MG63 (cell line): ENCODE measurements at regions not wholly inside any gene's neighbourhood (a gene's known extent, or its start where the extent isn't known, plus 50 kb on each side); places are given as distances from the start of the nearest gene placed in this dataset.

Experiments used
- DNase-seq: peaks from one replicate; pipeline ENCODE4 v3.0.0-alpha.2; 2020
- H3K27me3 ChIP-seq: fragments of 250-450 bp; sonication (Bioruptor Pico); 2 replicates; pipeline ENCODE4 v1.5.1; 2020; ENCODE audit warnings: mild to moderate bottlenecking, moderate library complexity
- H3K36me3 ChIP-seq: fragments of 250-450 bp; sonication (Bioruptor Pico); 2 replicates; pipeline ENCODE4 v1.5.1; 2020; ENCODE audit warnings: mild to moderate bottlenecking, moderate library complexity
- H3K4me3 ChIP-seq: fragments of 250-450 bp; sonication (Bioruptor Pico); 2 replicates; pipeline ENCODE4 v1.5.1; 2020; ENCODE audit warnings: mild to moderate bottlenecking, moderate library complexity
- H3K9me3 ChIP-seq: fragments of 250-450 bp; sonication (Bioruptor Pico); 2 replicates; pipeline ENCODE4 v1.5.1; 2020; ENCODE audit warnings: mild to moderate bottlenecking, moderate library complexity

GRCh38 chr5:173777149-173777548, 111.0 kb upstream of the CPEB4 start:
- no peak for DNase-seq
- no peaks in the 10 kb centered on the region for H3K27me3 ChIP-seq
- no peaks in the 10 kb centered on the region for H3K36me3 ChIP-seq
- H3K9me3 ChIP-seq, result no peaks in the 10 kb centered on the region
- H3K4me3 ChIP-seq, result no peak overlapping the region

- no peak for DNase-seq
- no peaks in the 10 kb centered on the region for H3K9me3 ChIP-seq
- H3K27me3 ChIP-seq, result no peaks in the 10 kb centered on the region
- no peaks in the 10 kb centered on the region for H3K36me3 ChIP-seq
- H3K4me3 ChIP-seq, result no peak overlapping the region
Measured at GRCh38 chr5:173777674-173778073, 110.5 kb upstream of the CPEB4 start.

GRCh38 chr5:173778152-173778782, 109.9 kb upstream of the CPEB4 start:
- H3K4me3 ChIP-seq, result no peak overlapping the region
- no peaks in the 10 kb centered on the region for H3K9me3 ChIP-seq
- H3K27me3 ChIP-seq, result no peaks in the 10 kb centered on the region
- no peak for DNase-seq
- no peaks in the 10 kb centered on the region for H3K36me3 ChIP-seq

- no peak for DNase-seq
- Histone ChIP-seq H3K4me3 (no peak overlapping the region), H3K27me3 (no peaks in the 10 kb centered on the region), H3K36me3 (no peaks in the 10 kb centered on the region), H3K9me3 (no peaks in the 10 kb centered on the region)
Measured at GRCh38 chr5:173778784-173779304, 109.3 kb upstream of the CPEB4 start.

- no peak for DNase-seq
- no peaks in the 10 kb centered on the region for H3K36me3 ChIP-seq
- H3K27me3 ChIP-seq, result no peaks in the 10 kb centered on the region
- no peaks in the 10 kb centered on the region for H3K9me3 ChIP-seq
- H3K4me3 ChIP-seq, result no peak overlapping the region
Measured at GRCh38 chr5:173780235-173781234, 107.6 kb upstream of the CPEB4 start.

- 0 out of 2 replicates have a peak overlapping the region, but pooled peaks have one; percentile 7 for H3K4me3 ChIP-seq
- no peaks in the 10 kb centered on the region for H3K9me3 ChIP-seq
- H3K36me3 ChIP-seq, result no peaks in the 10 kb centered on the region
- H3K27me3 ChIP-seq, result no peaks in the 10 kb centered on the region
- DNase-seq, result no peak
Measured at GRCh38 chr5:173781432-173781815, 106.7 kb upstream of the CPEB4 start.

GRCh38 chr5:173781816-173782670, 106.1 kb upstream of the CPEB4 start:
- Histone ChIP-seq H3K9me3 (no peaks in the 10 kb centered on the region), H3K36me3 (no peaks in the 10 kb centered on the region), H3K27me3 (no peaks in the 10 kb centered on the region), H3K4me3 (peak overlapping the region; percentile 7; the same call in 1 of the 2 replicates)
- DNase-seq, result peak; percentile 96

GRCh38 chr5:173782671-173783101, 105.5 kb upstream of the CPEB4 start:
- H3K36me3 ChIP-seq, result no peaks in the 10 kb centered on the region
- H3K27me3 ChIP-seq, result no peaks in the 10 kb centered on the region
- H3K4me3 ChIP-seq, result no peak overlapping the region
- no peak for DNase-seq
- H3K9me3 ChIP-seq, result no peaks in the 10 kb centered on the region

- DNase-seq, result no peak
Measured at GRCh38 chr5:173783371-173783770, 104.8 kb upstream of the CPEB4 start.

GRCh38 chr5:173785400-173785799, 102.7 kb upstream of the CPEB4 start:
- DNase-seq, result no peak
- H3K9me3 ChIP-seq, result no peaks in the 10 kb centered on the region

More at GRCh38 chr5:173783371-173783770, 104.8 kb upstream of the CPEB4 start:
- H3K4me3 ChIP-seq, result no peak overlapping the region
- H3K27me3 ChIP-seq, result no peaks in the 10 kb centered on the region
- no peaks in the 10 kb centered on the region for H3K9me3 ChIP-seq
- no peaks in the 10 kb centered on the region for H3K36me3 ChIP-seq

GRCh38 chr5:173785866-173786265, 102.3 kb upstream of the CPEB4 start:
- Histone ChIP-seq H3K9me3 (no peaks in the 10 kb centered on the region), H3K36me3 (no peaks in the 10 kb centered on the region), H3K4me3 (no peak overlapping the region), H3K27me3 (no peaks in the 10 kb centered on the region)
- no peak for DNase-seq

More at GRCh38 chr5:173785400-173785799, 102.7 kb upstream of the CPEB4 start:
- Histone ChIP-seq H3K36me3 (no peaks in the 10 kb centered on the region), H3K27me3 (no peaks in the 10 kb centered on the region), H3K4me3 (no peak overlapping the region)

- H3K9me3 ChIP-seq, result no peaks in the 10 kb centered on the region
- no peaks in the 10 kb centered on the region for H3K36me3 ChIP-seq
- no peak overlapping the region for H3K4me3 ChIP-seq
- no peaks in the 10 kb centered on the region for H3K27me3 ChIP-seq
- DNase-seq, result no peak
Measured at GRCh38 chr5:173786286-173787187, 101.6 kb upstream of the CPEB4 start.

GRCh38 chr5:173789031-173789920, 98.9 kb upstream of the CPEB4 start:
- Histone ChIP-seq H3K9me3 (no peaks in the 10 kb centered on the region), H3K4me3 (no peak overlapping the region), H3K27me3 (no peaks in the 10 kb centered on the region), H3K36me3 (no peaks in the 10 kb centered on the region)
- DNase-seq, result peak; percentile 99

GRCh38 chr5:173790177-173790719, 97.9 kb upstream of the CPEB4 start:
- no peak for DNase-seq
- Histone ChIP-seq H3K27me3 (no peaks in the 10 kb centered on the region; the same call in 1 of the 2 replicates), H3K9me3 (no peaks in the 10 kb centered on the region), H3K36me3 (no peaks in the 10 kb centered on the region), H3K4me3 (no peak overlapping the region)
